GM23338 (cell line): ENCODE measurements at regions not wholly inside any gene's neighbourhood (a gene's known extent, or its start where the extent isn't known, plus 50 kb on each side); places are given as distances from the start of the nearest gene placed in this dataset.

Experiments
- ATAC-seq: fragments of 200-7000 bp; cut with Tn5 transposase; 3 replicates; pipeline ENCODE4 v1.9.1; 2020
- DNase-seq: peaks from one replicate; pipeline ENCODE4 v3.0.0-alpha.2; 2015; ENCODE audit warnings: low spot score
- H2AFZ ChIP-seq: fragments of 200-600 bp; sonication (generic); 2 replicates; pipeline ENCODE4 v1.8.0; 2016; ENCODE audit warnings: antibody characterized with exemption, mild to moderate bottlenecking, moderate library complexity
- H3F3A ChIP-seq: fragments of 200-600 bp; sonication (generic); replicated peaks from 2 replicates; pipeline ENCODE4 v1.8.0; 2017; ENCODE audit warnings: antibody characterized with exemption, mixed run types, low read depth
- H3K27ac ChIP-seq: fragments of 200-600 bp; sonication (generic); 2 replicates; pipeline ENCODE4 v1.6.1; 2016; ENCODE audit warnings: low read depth
- H3K27me3 ChIP-seq: fragments of 200-600 bp; sonication (generic); 2 replicates; pipeline ENCODE4 v1.8.0; 2016; ENCODE audit warnings: mild to moderate bottlenecking, mixed run types, moderate library complexity; ENCODE audit not compliant: insufficient read depth
- H3K36me3 ChIP-seq: fragments of 200-600 bp; sonication (generic); 2 replicates; pipeline ENCODE4 v1.8.0; 2016; ENCODE audit warnings: mild to moderate bottlenecking; ENCODE audit not compliant: insufficient read depth
- H3K4me1 ChIP-seq: fragments of 200-600 bp; sonication (generic); 2 replicates; pipeline ENCODE4 v1.8.0; 2016; ENCODE audit warnings: mild to moderate bottlenecking, moderate library complexity; ENCODE audit not compliant: insufficient read depth
- H3K4me2 ChIP-seq: fragments of 200-600 bp; sonication (generic); 2 replicates; pipeline ENCODE4 v1.7.1; 2017; ENCODE audit warnings: mixed run types
- H3K4me3 ChIP-seq: fragments of 200-600 bp; sonication (generic); 2 replicates; pipeline ENCODE4 v1.6.1; 2016; ENCODE audit warnings: mixed run types
- H3K79me2 ChIP-seq: fragments of 200-600 bp; sonication (generic); replicated peaks from 2 replicates; pipeline ENCODE4 v1.8.0; 2017; ENCODE audit warnings: mild to moderate bottlenecking; ENCODE audit not compliant: insufficient read depth
- H3K9me2 ChIP-seq: fragments of 200-600 bp; sonication (generic); 2 replicates; pipeline ENCODE4 v1.8.0; 2017; ENCODE audit not compliant: insufficient read depth
- H4K20me1 ChIP-seq: fragments of 200-600 bp; sonication (generic); replicated peaks from 2 replicates; pipeline ENCODE4 v1.8.0; 2017; ENCODE audit warnings: mild to moderate bottlenecking; ENCODE audit not compliant: insufficient read depth
- H3K27ac Mint-ChIP-seq: 2 replicates; pipeline ENCODE4 v1.8.0; 2020; ENCODE audit warnings: inconsistent platforms, mild to moderate bottlenecking, moderate library complexity, mixed read lengths
- H3K27me3 Mint-ChIP-seq: 3 replicates; pipeline ENCODE4 v1.8.0; 2022; ENCODE audit warnings: low read depth, mild to moderate bottlenecking, moderate library complexity, mixed read lengths, inconsistent platforms; ENCODE audit not compliant: insufficient read depth, poor library complexity
- H3K36me3 Mint-ChIP-seq: 3 replicates; pipeline ENCODE4 v1.8.0; 2021; ENCODE audit warnings: low read depth, mild to moderate bottlenecking, inconsistent platforms, moderate library complexity, mixed read lengths
- H3K4me1 Mint-ChIP-seq: 3 replicates; pipeline ENCODE4 v1.8.0; 2020; ENCODE audit warnings: mild to moderate bottlenecking, inconsistent platforms, mixed read lengths
- H3K4me3 Mint-ChIP-seq: 3 replicates; pipeline ENCODE4 v1.8.0; 2021; ENCODE audit warnings: moderate library complexity, mild to moderate bottlenecking, inconsistent platforms, mixed read lengths
- H3K9me3 Mint-ChIP-seq: 3 replicates; pipeline ENCODE4 v1.8.0; 2020; ENCODE audit warnings: moderate library complexity, mild to moderate bottlenecking, inconsistent platforms, mixed read lengths
- CREB1 ChIP-seq: fragments of 250-450 bp; sonication (Bioruptor Pico); IDR thresholded peaks from 2 replicates; pipeline ENCODE4 v1.5.0; 2020; ENCODE audit warnings: low read depth, mild to moderate bottlenecking, moderate library complexity
- EZH2 ChIP-seq: fragments of 200-600 bp; sonication (generic); IDR thresholded peaks from one replicate; pipeline ENCODE4 v1.8.0; 2017; ENCODE audit warnings: antibody characterized with exemption, mild to moderate bottlenecking, low read depth; ENCODE audit not compliant: unreplicated experiment
- EZH2phosphoT487 ChIP-seq: fragments of 200-600 bp; sonication (generic); IDR thresholded peaks from one replicate; pipeline ENCODE4 v1.8.1; 2018; ENCODE audit warnings: antibody characterized with exemption; ENCODE audit not compliant: unreplicated experiment
- JUNB ChIP-seq: IDR thresholded peaks from one replicate; pipeline ENCODE4 v1.6.1; 2016; ENCODE audit warnings: antibody characterized with exemption; ENCODE audit not compliant: unreplicated experiment
- NANOG ChIP-seq: IDR thresholded peaks from 2 replicates; pipeline ENCODE4 v1.6.1; 2016; ENCODE audit warnings: antibody characterized with exemption, borderline replicate concordance
- ZNF114 ChIP-seq: fragments of 250-450 bp; sonication (Bioruptor Pico); IDR thresholded peaks from 2 replicates; pipeline ENCODE4 v1.5.0; 2020; ENCODE audit warnings: mild to moderate bottlenecking, moderate library complexity
- ZNF331 ChIP-seq: fragments of 250-450 bp; sonication (Bioruptor Pico); IDR thresholded peaks from 2 replicates; pipeline ENCODE4 v1.5.0; 2020; ENCODE audit warnings: low read depth, mild to moderate bottlenecking, moderate library complexity
- TF ChIP-seq, protein P1 (sequence below): IDR thresholded peaks from one replicate; pipeline ENCODE4 v1.6.1; 2018; ENCODE audit warnings: antibody characterized with exemption; ENCODE audit not compliant: unreplicated experiment

DNA sequence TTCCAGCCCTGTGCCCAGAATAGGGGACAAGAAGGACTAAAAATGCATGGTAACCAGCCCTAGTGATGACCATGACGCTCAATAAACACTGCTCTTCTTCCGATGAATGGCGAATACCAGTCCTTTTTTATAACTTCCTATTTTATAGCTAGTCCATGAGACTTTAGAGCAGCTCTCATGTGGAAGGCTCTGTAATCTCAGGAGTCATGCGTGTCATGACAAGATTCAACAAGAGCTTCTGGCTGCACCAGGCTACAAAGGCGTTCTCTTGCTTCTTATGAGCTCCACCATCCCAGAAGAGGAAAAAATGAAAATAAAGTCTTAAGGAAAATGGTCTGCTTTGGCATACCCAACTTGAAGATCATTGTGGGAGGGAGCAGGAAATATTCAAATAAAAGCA is 141.0 kb downstream of the TMCO5A start (continued):
- TF ChIP-seq, protein P1, sequence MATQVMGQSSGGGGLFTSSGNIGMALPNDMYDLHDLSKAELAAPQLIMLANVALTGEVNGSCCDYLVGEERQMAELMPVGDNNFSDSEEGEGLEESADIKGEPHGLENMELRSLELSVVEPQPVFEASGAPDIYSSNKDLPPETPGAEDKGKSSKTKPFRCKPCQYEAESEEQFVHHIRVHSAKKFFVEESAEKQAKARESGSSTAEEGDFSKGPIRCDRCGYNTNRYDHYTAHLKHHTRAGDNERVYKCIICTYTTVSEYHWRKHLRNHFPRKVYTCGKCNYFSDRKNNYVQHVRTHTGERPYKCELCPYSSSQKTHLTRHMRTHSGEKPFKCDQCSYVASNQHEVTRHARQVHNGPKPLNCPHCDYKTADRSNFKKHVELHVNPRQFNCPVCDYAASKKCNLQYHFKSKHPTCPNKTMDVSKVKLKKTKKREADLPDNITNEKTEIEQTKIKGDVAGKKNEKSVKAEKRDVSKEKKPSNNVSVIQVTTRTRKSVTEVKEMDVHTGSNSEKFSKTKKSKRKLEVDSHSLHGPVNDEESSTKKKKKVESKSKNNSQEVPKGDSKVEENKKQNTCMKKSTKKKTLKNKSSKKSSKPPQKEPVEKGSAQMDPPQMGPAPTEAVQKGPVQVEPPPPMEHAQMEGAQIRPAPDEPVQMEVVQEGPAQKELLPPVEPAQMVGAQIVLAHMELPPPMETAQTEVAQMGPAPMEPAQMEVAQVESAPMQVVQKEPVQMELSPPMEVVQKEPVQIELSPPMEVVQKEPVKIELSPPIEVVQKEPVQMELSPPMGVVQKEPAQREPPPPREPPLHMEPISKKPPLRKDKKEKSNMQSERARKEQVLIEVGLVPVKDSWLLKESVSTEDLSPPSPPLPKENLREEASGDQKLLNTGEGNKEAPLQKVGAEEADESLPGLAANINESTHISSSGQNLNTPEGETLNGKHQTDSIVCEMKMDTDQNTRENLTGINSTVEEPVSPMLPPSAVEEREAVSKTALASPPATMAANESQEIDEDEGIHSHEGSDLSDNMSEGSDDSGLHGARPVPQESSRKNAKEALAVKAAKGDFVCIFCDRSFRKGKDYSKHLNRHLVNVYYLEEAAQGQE, result no peak
- TF ChIP-seq ZNF114 (CRISPR knock-in tag) (no peak), EZH2 (no peak), CREB1 (CRISPR knock-in tag) (no peak), JUNB (no peak), EZH2phosphoT487 (no peak), NANOG (no peak), ZNF331 (CRISPR knock-in tag) (no peak)

DNA sequence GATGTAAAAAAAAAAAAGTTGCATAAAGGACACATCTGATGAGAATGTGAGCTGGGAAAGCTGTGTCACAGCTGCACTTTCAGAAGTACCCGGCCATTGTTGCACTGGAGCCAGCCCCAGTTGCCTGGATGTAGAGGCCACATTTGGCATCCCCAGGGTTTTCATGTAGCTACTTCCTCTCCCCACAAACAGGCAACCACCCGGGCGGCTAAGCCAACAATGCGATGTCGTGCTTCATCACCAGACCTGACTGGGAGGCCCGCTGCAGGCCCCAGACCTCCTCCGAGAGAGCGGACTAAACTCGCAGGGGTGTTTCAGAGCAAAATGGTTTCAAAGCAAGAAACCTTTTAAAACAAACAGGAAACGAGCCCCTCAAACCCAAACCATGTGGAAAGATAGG is 142.3 kb downstream of the TMCO5A start:
- peak; percentile 14 for ATAC-seq
- Histone ChIP-seq H3F3A (0 out of 2 replicates have a peak, but pooled peaks cover 7% of the 10 kb centered on the region), H3K9me2 (no peaks in the 10 kb centered on the region), H3K4me2 (peak overlapping the region; percentile 30; the same call in 1 of the 2 replicates), H2AFZ (peak overlapping the region; percentile 34), H3K4me3 (no peak overlapping the region), H3K36me3 (no peaks in the 10 kb centered on the region), H3K4me1 (peaks cover 34% of the 10 kb centered on the region), H3K27ac (0 out of 2 replicates have a peak overlapping the region, but pooled peaks have one; percentile 12), H4K20me1 (no peaks in the 10 kb centered on the region), H3K79me2 (no peaks in the 10 kb centered on the region), H3K27me3 (peaks cover 39% of the 10 kb centered on the region)
- peaks cover 47% of the 10 kb centered on the region for H3K4me1 Mint-ChIP-seq
- H3K27ac Mint-ChIP-seq, result peak overlapping the region; percentile 57; the same call in 1 of the 2 replicates
- peak; percentile 67 for DNase-seq
- H3K9me3 Mint-ChIP-seq, result no peaks in the 10 kb centered on the region; the same call in 2 of the 3 replicates
- no peaks in the 10 kb centered on the region for H3K36me3 Mint-ChIP-seq
- peak overlapping the region; percentile 16; the same call in 1 of the 3 replicates for H3K4me3 Mint-ChIP-seq
- TF ChIP-seq ZNF114 (CRISPR knock-in tag), result no peak
- H3K27me3 Mint-ChIP-seq, result peaks cover 44% of the 10 kb centered on the region

DNA sequence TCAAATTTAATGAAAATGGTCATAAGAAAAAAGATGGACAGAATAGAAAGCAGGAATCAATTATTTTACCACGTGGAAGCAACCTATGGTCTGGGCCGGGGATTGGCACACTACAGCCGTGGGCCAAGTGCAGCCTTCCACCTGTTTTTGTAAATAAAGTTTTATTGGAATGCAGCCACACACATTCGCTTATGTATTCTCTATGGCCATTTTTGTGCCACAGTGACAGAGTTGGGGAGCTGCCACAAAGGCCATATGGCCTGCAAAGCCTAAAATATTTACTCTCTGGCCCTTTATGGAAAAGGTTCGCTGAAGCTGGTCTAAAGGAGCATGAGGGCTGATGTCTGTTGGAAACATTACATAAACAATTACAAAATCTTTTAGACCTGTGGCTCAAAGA is 144.8 kb downstream of the TMCO5A start:
- Mint-ChIP-seq H3K36me3 (no peaks in the 10 kb centered on the region), H3K4me1 (peaks cover 31% of the 10 kb centered on the region), H3K27ac (no peak overlapping the region), H3K27me3 (peaks cover 26% of the 10 kb centered on the region), H3K4me3 (no peak overlapping the region), H3K9me3 (no peaks in the 10 kb centered on the region; the same call in 2 of the 3 replicates)
- DNase-seq (no peak), ATAC-seq (no peak)
- Histone ChIP-seq H3K27ac (no peak overlapping the region), H3K36me3 (no peaks in the 10 kb centered on the region), H3K79me2 (no peaks in the 10 kb centered on the region), H3F3A (no peaks in the 10 kb centered on the region), H2AFZ (no peak overlapping the region), H4K20me1 (no peaks in the 10 kb centered on the region), H3K4me2 (no peak overlapping the region), H3K27me3 (peaks cover 23% of the 10 kb centered on the region), H3K4me1 (peaks cover 23% of the 10 kb centered on the region), H3K4me3 (no peak overlapping the region), H3K9me2 (no peaks in the 10 kb centered on the region)
- TF ChIP-seq EZH2, result no peak
